Cardiac muscle cell (in vitro differentiated cells and primary cell): ENCODE measurements at regions not wholly inside any gene's neighbourhood (a gene's known extent, or its start where the extent isn't known, plus 50 kb on each side); places are given as distances from the start of the nearest gene placed in this dataset.

ENCODE experiments used
- DNase-seq, 2 donors: peaks; one replicate each; pipeline versions ENCODE4 v3.0.0 to v3.0.0-alpha.2; 2010 to 2017; ENCODE audit warnings: low read depth in 1 of 2, low spot score in 1 of 2
- H3K27ac ChIP-seq: fragments of 200-600 bp; sonication (generic); 2 replicates; pipeline ENCODE4 v1.5.1; 2016
- H3K27me3 ChIP-seq: fragments of 200-600 bp; sonication (generic); 2 replicates; pipeline ENCODE4 v1.6.0; 2016; ENCODE audit warnings: control low read depth
- H3K36me3 ChIP-seq: fragments of 200-600 bp; sonication (generic); 2 replicates; pipeline ENCODE4 v1.5.1; 2016; ENCODE audit warnings: control low read depth
- H3K4me1 ChIP-seq: fragments of 200-600 bp; sonication (generic); 2 replicates; pipeline ENCODE4 v1.8.1; 2017; ENCODE audit warnings: low read depth, mild to moderate bottlenecking, mixed run types
- H3K4me3 ChIP-seq: fragments of 200-600 bp; sonication (generic); 2 replicates; pipeline ENCODE4 v1.5.1; 2016; ENCODE audit warnings: mild to moderate bottlenecking
- H3K9me3 ChIP-seq: fragments of 200-600 bp; sonication (generic); 2 replicates; pipeline ENCODE4 v1.5.1; 2017; ENCODE audit warnings: low read depth, mild to moderate bottlenecking, control low read depth
- TF ChIP-seq, protein P1 (sequence below): IDR thresholded peaks from 2 replicates; pipeline ENCODE4 v1.5.1; 2012; ENCODE audit warnings: low read depth, mild to moderate bottlenecking, low read length

DNA sequence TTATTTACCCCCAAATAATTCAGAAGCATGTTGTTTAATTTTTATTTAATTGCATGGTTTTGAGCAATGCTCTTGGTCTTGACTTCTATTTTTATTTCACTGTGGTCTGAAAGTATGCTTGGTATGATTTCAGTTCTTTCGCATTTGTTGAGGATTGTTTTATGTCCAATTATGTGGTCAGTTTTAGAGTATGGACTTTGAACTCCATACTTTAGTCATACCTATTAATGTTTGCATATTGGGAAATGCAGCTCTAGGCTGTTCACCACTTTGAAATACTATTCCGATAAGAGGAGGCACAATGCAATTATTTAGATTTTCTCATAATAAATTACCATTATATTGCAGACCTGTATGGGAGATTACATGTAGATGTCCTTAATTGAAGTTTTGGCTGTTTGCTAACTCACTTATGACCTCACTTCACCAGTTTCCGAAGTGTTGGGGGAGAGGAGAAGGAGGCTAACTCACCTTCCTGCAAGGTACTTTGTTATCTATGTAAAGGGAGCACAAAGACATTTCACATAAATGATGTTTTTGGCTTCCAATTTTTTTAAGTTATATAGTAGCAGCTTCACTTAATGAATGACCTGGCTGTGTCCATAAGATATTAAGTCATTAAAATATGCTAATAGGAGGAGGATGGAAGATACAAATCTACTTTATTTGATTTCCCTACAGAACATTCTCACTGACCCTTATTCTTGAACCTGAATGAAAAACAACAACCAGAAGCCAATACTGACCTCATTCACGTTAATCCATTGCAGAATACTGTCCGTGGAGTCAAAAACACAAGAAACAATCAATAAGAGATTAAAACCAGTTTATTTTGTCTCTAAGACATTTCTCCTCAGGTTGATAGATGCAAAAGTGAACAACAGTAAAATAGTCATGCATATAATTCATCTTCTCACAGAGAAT, 970.3 kb upstream of the ARRDC3 start:
- DNase-seq: peak in 1 of 2 donors; percentile 3
- H3K27ac ChIP-seq: no peak overlapping the region
- TF ChIP-seq, protein P1, sequence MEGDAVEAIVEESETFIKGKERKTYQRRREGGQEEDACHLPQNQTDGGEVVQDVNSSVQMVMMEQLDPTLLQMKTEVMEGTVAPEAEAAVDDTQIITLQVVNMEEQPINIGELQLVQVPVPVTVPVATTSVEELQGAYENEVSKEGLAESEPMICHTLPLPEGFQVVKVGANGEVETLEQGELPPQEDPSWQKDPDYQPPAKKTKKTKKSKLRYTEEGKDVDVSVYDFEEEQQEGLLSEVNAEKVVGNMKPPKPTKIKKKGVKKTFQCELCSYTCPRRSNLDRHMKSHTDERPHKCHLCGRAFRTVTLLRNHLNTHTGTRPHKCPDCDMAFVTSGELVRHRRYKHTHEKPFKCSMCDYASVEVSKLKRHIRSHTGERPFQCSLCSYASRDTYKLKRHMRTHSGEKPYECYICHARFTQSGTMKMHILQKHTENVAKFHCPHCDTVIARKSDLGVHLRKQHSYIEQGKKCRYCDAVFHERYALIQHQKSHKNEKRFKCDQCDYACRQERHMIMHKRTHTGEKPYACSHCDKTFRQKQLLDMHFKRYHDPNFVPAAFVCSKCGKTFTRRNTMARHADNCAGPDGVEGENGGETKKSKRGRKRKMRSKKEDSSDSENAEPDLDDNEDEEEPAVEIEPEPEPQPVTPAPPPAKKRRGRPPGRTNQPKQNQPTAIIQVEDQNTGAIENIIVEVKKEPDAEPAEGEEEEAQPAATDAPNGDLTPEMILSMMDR: no peak
- no peaks in the 10 kb centered on the region for H3K27me3 ChIP-seq
- H3K4me3 ChIP-seq: no peak overlapping the region
- H3K4me1 ChIP-seq: no peaks in the 10 kb centered on the region
- no peaks in the 10 kb centered on the region for H3K9me3 ChIP-seq
- H3K36me3 ChIP-seq: no peaks in the 10 kb centered on the region

DNA sequence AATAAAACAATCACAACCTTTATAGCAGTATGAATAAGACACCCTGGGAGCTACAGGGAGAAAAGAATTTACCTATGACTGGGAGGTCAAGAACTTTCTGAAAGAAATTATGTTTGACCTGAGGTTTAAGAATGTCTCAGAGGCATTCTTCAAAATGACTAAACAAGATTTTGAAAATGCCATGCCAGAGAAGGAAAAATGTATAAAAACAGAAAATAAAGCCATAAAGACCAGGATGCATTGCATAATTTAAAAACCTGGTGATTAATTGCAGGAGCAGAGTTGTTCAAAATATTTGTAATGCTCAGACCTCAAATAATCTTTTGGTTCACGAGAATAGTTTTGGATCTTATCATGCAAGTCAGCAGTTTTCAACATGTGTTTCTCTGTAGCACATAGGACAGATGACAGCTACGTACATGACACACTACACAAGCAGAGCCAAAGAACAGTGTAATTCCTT, 954.7 kb upstream of the ARRDC3 start:
- H3K27ac ChIP-seq: no peak overlapping the region
- H3K4me3 ChIP-seq: no peak overlapping the region
- DNase-seq: peak; percentile 36 to 47
- H3K4me1 ChIP-seq: no peaks in the 10 kb centered on the region
- no peaks in the 10 kb centered on the region for H3K36me3 ChIP-seq
- H3K9me3 ChIP-seq: no peaks in the 10 kb centered on the region
- no peaks in the 10 kb centered on the region for H3K27me3 ChIP-seq
- TF ChIP-seq, protein P1: no peak

DNA sequence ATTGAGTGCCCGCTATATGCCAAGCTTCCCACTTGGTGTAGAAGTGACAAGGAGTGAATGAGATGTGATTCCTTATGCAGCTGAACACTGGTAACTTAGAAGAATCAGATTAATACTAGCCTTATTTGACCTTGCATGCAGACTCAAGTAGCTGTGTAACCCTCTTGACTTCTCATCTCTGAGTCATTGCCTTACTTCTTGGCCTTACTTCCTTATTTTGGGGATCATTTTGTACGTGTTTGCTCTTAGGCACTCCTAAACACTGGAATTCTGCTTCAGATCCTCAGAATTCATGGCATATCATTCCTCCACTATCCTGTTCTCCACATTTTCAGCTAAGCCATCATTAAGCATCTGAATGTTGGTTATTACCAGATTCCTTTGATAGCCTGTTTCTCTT, 948.9 kb upstream of the ARRDC3 start:
- Histone ChIP-seq H3K36me3 (no peaks in the 10 kb centered on the region), H3K4me3 (no peak overlapping the region), H3K27me3 (no peaks in the 10 kb centered on the region), H3K9me3 (no peaks in the 10 kb centered on the region), H3K27ac (no peak overlapping the region), H3K4me1 (peaks cover 14% of the 10 kb centered on the region)
- no peak for DNase-seq
- TF ChIP-seq, protein P1: no peak

DNA sequence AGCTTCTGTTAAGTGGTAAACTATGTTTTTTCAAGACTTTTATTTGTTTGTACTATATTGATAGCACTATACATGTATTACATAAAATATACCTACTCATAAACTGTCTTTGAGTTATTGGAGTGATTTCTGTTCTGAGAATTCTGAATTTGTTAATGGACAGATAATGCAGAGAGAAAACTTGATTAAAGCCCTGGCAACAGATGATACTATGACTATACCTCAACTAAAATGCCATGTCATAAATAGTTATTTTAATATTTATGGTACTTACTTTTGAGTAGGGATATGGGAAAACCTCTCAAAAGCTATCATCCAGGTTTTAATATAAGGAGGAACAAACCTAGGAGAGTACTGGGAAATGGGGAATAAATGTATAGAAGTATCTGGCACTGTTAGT, 947.2 kb upstream of the ARRDC3 start:
- DNase-seq: no peak
- Histone ChIP-seq H3K4me1 (peaks cover 14% of the 10 kb centered on the region), H3K9me3 (no peaks in the 10 kb centered on the region), H3K27me3 (no peaks in the 10 kb centered on the region), H3K4me3 (no peak overlapping the region), H3K27ac (no peak overlapping the region), H3K36me3 (no peaks in the 10 kb centered on the region)
- TF ChIP-seq, protein P1: no peak

DNA sequence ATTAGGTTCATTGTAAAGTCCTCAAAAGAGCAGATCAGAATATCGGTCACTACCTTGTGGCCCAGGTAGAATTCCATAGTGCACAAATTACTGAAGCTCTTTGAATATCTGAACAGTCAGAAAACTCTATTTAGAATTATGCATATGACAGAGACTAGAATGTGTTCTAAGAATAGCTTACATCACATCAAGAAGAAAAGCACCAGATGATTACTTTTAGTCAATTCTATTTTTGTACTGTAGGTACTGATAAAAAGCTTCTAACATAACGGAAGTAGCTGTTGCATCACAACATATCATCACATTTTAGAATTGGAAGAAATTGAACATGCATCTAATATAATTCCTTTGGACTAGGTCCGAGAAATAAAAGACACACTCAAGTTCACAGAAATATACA, 946.6 kb upstream of the ARRDC3 start:
- Histone ChIP-seq H3K36me3 (no peaks in the 10 kb centered on the region), H3K4me3 (no peak overlapping the region), H3K9me3 (no peaks in the 10 kb centered on the region), H3K27me3 (no peaks in the 10 kb centered on the region), H3K4me1 (peaks cover 14% of the 10 kb centered on the region), H3K27ac (no peak overlapping the region)
- TF ChIP-seq, protein P1: no peak
- no peak for DNase-seq
